WI38 (cell line): ENCODE measurements at regions not wholly inside any gene's neighbourhood (a gene's known extent, or its start where the extent isn't known, plus 50 kb on each side); places are given as distances from the start of the nearest gene placed in this dataset.

Experiments
- H3K4me3 ChIP-seq: 2 replicates; pipeline ENCODE4 v1.5.1; 2011; ENCODE audit warnings: low read depth, mild to moderate bottlenecking, control low read depth, low read length
- CTCF ChIP-seq: IDR thresholded peaks from 2 replicates; pipeline ENCODE4 v1.5.1; 2012; ENCODE audit warnings: low read depth, mild to moderate bottlenecking, control low read depth, low read length

GRCh38 chr3:107969994-107970819 is 120.6 kb downstream of the CD47 start:
- H3K4me3 ChIP-seq: no peak overlapping the region
- no peak for TF ChIP-seq CTCF

GRCh38 chr3:107969525-107969924 is 121.3 kb downstream of the CD47 start:
- no peak overlapping the region for H3K4me3 ChIP-seq
- no peak for TF ChIP-seq CTCF

- TF ChIP-seq CTCF: no peak
- no peak overlapping the region for H3K4me3 ChIP-seq
Measured at GRCh38 chr3:107966276-107966675, 124.6 kb downstream of the CD47 start.

GRCh38 chr3:107965136-107965655 is 125.6 kb downstream of the CD47 start:
- TF ChIP-seq CTCF: no peak
- no peak overlapping the region for H3K4me3 ChIP-seq

- no peak overlapping the region for H3K4me3 ChIP-seq
- TF ChIP-seq CTCF: no peak
Measured at GRCh38 chr3:107963581-107963980, 127.2 kb downstream of the CD47 start.

- no peak for TF ChIP-seq CTCF
- no peak overlapping the region for H3K4me3 ChIP-seq
Measured at GRCh38 chr3:107962946-107963345, 127.9 kb downstream of the CD47 start.

- no peak overlapping the region for H3K4me3 ChIP-seq
- no peak for TF ChIP-seq CTCF
Measured at GRCh38 chr3:107962037-107962436, 128.8 kb downstream of the CD47 start.
